ENCODE measurements at regions not wholly inside any gene's neighbourhood (a gene's known extent, or its start where the extent isn't known, plus 50 kb on each side); places are given as distances from the start of the nearest gene placed in this dataset.
"Not testable (repeated sequence)": the region's sequence is repeated elsewhere in the genome, so short reads cannot be mapped to it uniquely, and the experiment has no call there.

DNA sequence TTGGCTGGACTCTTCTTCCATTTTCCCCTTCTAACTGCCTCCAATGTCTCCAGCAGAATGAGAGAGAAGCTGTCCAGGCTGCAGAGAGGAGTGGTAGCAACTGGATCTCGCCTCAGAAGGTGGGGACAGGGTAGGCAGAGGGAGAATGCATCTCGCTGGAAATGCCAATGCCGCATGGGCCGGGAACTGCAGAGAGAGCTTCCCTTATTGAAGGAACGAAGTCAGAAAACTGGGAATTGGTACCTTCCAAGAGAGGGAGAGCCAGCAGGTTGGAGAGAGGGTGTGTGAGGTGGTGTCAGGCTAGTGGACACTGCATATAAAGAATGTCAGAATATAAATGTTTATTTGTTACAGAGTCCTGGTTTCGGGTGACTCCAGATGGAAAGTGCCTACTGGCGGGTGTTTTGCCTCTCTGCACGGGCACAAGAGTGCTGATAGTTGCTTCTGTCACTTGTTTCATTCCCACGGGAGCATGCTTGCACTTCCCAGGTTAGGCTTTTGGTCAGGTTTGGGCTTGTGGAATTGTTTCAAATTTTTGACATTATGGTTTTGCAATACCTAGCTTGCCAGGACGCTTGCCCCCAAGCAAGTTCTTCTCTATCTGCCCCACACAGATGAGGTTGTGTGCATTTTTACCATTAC, 156.8 kb upstream of the STS start:
- in situ Hi-C loops (cut with HindIII; ENCODE audit: low pct_unique_long_range_greater_than_20kb, low sequenced_read_pairs) = no loop called here
- TF ChIP-seq JUND (IDR thresholded peaks at IDR 0.05; ENCODE audit: low read depth) = no peak
- DNase-seq (ENCODE audit: low read depth in 1 of 2, low spot score in 1 of 2) = no peak

DNA sequence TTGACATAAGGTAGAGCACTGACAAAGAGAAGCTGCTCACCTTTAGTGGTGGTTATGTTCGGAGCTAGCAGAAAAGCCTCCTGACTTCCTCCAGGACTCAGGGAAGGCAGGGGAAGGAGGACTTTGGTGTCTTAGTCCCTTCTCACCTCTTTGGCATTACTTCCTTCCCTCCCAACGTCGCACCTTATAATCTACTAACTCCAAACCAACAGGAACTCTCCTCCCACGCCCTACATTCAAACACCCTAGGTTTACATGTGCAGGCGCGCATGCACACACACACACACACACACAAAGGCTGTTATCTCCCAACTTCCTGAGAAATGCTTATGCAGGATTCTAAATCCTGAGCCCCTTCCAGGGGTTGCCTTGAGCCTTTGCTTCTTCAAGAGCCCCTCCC, 157.7 kb upstream of the STS start:
- DNase-seq (ENCODE audit: low read depth in 1 of 2, low spot score in 1 of 2) = no peak
- in situ Hi-C loops (cut with HindIII; ENCODE audit: low pct_unique_long_range_greater_than_20kb, low sequenced_read_pairs) = no loop called here
- TF ChIP-seq JUND (IDR thresholded peaks at IDR 0.05; ENCODE audit: low read depth) = no peak

DNA sequence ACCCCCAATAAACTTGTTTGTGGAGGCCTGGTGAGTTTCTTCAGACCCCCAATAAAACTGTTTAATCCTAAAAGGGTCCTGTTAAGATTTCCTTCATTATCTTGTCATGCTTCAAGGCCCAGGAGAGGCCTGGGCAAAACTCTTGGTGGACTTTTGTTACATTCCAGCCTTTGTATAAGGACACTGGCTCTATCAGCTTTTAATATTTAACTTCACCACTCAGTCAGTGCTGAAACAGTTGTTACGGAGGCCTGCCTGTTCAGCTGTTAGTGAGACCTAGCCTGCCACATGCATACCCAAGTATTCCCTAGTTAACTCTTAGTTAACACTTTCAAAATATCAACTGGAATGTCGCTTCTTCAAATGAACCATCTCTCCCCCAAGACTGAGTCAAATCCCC, 158.8 kb upstream of the STS start:
- DNase-seq (ENCODE audit: low read depth in 1 of 2, low spot score in 1 of 2); in situ Hi-C loops (cut with HindIII; ENCODE audit: low pct_unique_long_range_greater_than_20kb, low sequenced_read_pairs): not testable (repeated sequence)

DNA sequence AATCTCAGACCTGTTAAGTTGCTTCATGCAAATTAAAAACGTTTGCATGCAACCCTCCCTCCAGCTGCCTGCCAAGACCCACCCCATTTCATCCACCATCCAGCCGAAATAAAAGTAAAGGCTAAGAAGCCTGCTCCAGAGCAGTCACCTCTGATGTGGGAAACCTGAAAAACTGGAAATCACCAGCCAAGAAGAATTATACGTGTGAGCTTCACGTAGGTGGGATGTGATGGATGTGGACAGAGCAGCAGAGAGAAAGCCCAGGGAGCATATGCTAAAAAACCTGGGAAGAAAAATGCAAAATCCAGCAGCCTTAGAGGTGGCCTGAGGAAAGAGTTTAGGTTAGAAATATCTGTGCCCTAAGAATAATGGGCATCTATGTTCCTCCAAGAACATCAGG, 160.6 kb upstream of the STS start:
- in situ Hi-C loops (cut with HindIII; ENCODE audit: low pct_unique_long_range_greater_than_20kb, low sequenced_read_pairs) = no loop called here
- DNase-seq (ENCODE audit: low read depth in 1 of 2, low spot score in 1 of 2) = peak in 1 of 2 experiments; percentile 18
- TF ChIP-seq JUND (IDR thresholded peaks at IDR 0.05; ENCODE audit: low read depth) = no peak

DNA sequence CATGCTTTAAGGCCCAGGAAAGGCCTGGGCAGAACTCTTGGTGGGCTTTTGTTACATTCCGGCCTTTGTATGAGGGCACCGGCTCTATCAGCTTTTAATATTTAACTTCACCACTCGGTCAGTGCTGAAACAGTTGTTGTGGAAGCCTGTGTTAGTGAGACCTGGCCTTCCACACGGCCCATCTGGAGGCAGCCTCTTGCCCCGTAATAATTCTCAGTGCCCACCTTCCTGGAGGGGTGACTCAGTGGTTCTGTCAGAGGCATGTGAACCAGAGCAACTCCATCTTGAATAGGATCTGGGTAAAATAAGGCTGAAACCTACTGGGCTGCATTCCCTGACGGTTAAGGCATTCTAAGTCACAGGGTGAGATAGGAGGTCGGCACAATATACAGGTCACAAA, 162.0 kb upstream of the STS start:
- in situ Hi-C loops (cut with HindIII; ENCODE audit: low pct_unique_long_range_greater_than_20kb, low sequenced_read_pairs) = no loop called here
- TF ChIP-seq JUND (IDR thresholded peaks at IDR 0.05; ENCODE audit: low read depth) = no peak
- no peak for DNase-seq (ENCODE audit: low read depth in 1 of 2, low spot score in 1 of 2)

DNA sequence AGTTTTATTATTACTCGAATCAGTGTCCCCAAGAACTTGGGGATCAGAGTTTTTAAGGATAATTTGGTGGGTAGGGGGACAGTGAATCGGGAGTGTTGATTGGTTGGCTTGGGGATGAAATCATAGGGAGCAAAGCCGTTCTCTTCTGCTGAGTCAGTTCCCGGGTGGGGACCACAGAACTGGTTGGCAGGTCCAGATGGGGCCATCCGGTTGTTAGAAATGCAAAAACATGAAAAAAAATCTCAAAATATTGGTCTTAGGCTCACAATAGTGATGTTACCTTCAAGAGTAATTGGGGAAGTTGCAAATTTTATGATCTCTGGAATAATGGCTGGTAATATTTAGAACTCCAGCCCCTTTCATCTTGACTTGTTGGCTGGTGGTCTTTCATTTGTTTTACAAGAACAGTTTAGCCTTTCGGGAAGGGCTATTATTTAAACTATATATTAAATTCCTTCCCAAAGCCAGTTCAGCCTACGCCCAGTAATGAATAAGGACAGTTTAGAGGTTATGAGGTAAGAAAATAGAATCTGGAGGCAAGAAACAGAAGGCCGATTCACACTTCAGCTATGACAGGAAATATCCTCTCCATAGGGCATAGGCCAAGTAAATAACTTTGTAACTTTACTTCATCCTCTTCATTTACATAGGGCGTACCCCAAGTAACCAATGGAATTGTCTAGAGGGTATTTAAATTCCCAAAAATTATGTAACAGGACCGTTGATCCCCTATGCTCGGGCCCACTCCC, 164.1 kb upstream of the STS start:
- in situ Hi-C loops (cut with HindIII; ENCODE audit: low pct_unique_long_range_greater_than_20kb, low sequenced_read_pairs) = no loop called here
- DNase-seq (ENCODE audit: low read depth in 1 of 2, low spot score in 1 of 2) = no peak
- TF ChIP-seq JUND (IDR thresholded peaks at IDR 0.05; ENCODE audit: low read depth) = no peak

DNA sequence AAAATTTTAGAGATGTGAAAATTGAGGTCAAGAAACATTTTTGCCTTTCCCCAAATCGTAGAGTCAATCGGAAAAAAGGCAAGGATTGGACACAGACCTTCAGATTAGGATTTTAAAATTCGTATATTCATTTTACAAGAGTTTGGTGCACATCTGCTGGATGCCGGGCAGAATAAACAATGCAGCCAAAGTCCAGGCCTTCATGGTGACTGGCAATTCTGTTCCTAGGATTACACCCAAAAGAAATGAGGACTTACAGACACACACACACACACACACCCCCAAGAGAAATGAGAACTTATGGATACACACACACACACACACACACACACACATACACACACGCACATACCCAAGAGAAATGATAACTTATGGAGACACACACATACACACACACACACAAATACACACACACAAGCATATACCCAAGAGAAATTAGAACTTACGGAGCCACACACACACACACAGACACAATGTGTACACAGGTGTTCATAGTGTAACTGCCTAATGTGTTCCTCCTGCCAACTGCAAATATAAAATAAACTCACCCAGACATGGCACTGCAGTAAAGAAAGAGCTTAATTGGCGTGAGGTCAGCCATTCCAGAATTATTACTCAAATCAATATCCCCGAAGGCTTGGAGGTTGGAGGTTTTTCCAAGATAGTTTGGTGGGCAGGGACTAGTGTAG, 165.7 kb upstream of the STS start:
- TF ChIP-seq JUND (IDR thresholded peaks at IDR 0.05; ENCODE audit: low read depth) = no peak
- in situ Hi-C loops (cut with HindIII; ENCODE audit: low pct_unique_long_range_greater_than_20kb, low sequenced_read_pairs) = no loop called here
- DNase-seq (ENCODE audit: low read depth in 1 of 2, low spot score in 1 of 2) = no peak

DNA sequence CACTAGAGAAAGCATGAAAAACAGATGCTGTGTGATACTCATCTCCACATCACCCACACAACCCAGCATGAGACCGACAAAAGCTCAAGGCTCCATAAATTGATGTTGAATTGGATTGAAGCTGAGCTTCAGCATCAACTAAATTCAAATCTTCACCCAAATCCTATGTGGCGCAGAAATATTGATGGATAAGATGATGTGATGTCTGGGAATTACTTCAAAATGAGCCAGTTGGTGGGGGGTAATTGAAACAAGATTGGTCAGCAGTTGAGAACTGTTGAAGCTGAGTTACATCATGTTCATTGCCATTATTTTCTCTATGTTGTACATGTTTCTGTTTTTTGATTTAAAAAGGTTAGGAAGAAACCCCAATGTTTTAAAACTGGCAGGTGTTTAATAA, 166.5 kb upstream of the STS start:
- TF ChIP-seq JUND (IDR thresholded peaks at IDR 0.05; ENCODE audit: low read depth) = no peak
- in situ Hi-C loops (cut with HindIII; ENCODE audit: low pct_unique_long_range_greater_than_20kb, low sequenced_read_pairs) = no loop called here
- DNase-seq (ENCODE audit: low read depth in 1 of 2, low spot score in 1 of 2) = no peak

DNA sequence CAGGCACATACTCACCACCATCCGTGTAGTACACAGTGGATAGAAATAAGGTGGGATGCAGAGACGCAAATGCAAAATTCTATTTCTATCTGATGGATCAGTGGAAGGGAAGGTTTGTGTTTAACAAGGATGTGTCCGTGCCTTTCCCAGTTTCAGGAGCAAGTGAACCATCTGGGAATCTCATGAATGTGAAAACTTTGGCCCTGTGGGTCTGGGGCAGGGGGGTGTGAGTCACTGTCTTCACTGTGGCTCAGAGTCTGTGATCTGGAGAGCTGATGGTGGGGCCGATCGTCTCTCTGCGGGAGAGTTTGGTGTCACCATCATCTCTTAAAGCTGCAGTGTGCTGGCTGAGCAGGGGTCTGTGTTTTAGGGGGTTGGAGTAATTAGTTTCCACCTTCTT, 179.3 kb upstream of the STS start:
- TF ChIP-seq JUND (IDR thresholded peaks at IDR 0.05; ENCODE audit: low read depth) = no peak
- no peak for DNase-seq (ENCODE audit: low read depth in 1 of 2, low spot score in 1 of 2)
- in situ Hi-C loops (cut with HindIII; ENCODE audit: low pct_unique_long_range_greater_than_20kb, low sequenced_read_pairs) = no loop called here

DNA sequence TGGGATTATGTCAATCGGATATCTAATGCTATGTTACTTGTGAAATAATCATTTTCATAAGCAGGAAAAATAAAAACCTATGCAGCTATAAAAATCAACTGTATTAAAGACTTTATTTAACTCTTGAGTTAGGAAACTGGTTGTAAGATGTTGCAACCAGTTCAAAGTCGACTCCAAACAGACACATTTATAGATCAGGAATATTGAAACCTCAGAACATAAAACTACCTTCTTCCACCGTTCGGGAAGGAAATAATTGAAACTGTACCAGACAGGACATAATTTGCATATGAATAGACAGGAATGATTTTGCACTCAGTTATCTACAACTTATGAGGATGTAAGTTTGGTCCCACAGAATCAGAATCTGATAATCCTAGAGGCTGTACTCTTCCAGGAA, 181.8 kb upstream of the STS start:
- no peak for DNase-seq (ENCODE audit: low read depth in 1 of 2, low spot score in 1 of 2)
- no peak for TF ChIP-seq JUND (IDR thresholded peaks at IDR 0.05; ENCODE audit: low read depth)
- in situ Hi-C loops (cut with HindIII; ENCODE audit: low pct_unique_long_range_greater_than_20kb, low sequenced_read_pairs) = no loop called here

DNA sequence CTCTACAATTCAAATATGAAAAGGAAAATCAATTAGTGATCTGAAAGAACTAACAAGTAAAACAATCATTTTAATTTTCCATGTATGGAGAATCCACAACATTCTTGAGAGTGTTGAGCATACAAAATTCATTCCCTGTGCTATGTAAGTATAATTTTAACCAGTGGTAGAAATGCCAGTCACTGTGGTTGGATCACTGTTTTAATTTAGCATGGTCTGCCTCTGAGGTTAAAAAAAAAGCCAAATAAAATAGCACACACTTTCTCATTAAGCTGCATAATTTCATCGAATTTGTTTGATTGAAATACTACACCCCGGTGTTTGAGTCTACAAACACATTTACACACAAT, 185.5 kb upstream of the STS start:
- in situ Hi-C loops (cut with HindIII; ENCODE audit: low pct_unique_long_range_greater_than_20kb, low sequenced_read_pairs) = no loop called here
- no peak for TF ChIP-seq JUND (IDR thresholded peaks at IDR 0.05; ENCODE audit: low read depth)
- DNase-seq (ENCODE audit: low read depth in 1 of 2, low spot score in 1 of 2) = no peak

DNA sequence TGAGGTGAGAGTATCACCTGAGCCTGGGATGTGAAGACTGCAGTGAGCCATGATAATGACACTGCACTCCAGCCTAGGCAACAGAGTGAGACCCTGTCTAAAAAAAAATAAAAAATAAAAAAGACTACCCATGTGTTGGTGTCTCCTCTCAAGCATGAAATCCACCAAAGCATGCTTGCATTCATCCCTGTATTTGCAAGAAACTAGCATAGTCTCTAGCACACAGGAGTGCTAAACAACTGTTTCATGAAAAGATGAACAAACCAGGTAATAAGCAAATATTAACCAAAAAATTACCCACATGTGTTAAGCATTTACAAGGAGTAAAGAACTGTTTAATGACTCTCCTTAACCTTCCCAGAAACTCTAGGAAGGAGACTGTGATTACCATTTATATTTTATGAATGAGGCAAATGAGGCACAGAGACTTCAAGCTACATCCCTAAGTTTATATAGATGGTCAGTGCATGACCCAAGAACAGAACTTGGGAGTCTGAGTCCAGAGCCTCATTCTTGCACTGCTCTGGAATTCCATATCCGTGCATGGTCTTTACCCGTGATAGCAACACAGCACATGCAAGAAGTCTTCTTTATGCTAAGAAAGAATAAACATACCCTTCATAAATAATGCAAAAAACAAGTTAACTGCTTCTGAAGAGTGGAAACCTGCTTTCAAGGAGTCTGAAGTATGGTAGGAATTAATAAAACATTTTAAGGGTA, 186.1 kb upstream of the STS start:
- in situ Hi-C loops (cut with HindIII; ENCODE audit: low pct_unique_long_range_greater_than_20kb, low sequenced_read_pairs) = no loop called here
- no peak for TF ChIP-seq JUND (IDR thresholded peaks at IDR 0.05; ENCODE audit: low read depth)
- DNase-seq (ENCODE audit: low read depth in 1 of 2, low spot score in 1 of 2) = no peak

DNA sequence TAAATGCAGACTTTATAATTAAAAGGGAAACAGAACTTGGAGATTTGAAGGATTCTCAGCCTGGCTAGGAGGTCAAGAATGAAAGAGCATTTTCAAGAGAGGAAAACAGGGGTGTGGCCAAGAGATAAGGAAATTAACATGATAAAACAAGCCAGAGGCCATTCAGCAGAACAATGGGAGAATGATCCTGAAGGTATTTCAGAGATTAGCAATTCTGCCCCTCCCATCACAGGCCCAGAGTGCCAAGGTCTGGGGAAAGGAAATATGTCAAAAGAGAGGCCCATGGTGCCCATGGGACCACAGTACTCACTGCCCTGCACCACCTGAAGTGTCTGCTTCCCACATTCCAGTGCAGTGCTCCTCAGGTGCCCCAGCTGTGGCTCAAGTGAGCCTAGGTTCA, 188.5 kb upstream of the STS start:
- in situ Hi-C loops (cut with HindIII; ENCODE audit: low pct_unique_long_range_greater_than_20kb, low sequenced_read_pairs) = no loop called here
- no peak for TF ChIP-seq JUND (IDR thresholded peaks at IDR 0.05; ENCODE audit: low read depth)
- no peak for DNase-seq (ENCODE audit: low read depth in 1 of 2, low spot score in 1 of 2)
